ENCODE measurements at regions not wholly inside any gene's neighbourhood (a gene's known extent, or its start where the extent isn't known, plus 50 kb on each side); places are given as distances from the start of the nearest gene placed in this dataset.

DNA sequence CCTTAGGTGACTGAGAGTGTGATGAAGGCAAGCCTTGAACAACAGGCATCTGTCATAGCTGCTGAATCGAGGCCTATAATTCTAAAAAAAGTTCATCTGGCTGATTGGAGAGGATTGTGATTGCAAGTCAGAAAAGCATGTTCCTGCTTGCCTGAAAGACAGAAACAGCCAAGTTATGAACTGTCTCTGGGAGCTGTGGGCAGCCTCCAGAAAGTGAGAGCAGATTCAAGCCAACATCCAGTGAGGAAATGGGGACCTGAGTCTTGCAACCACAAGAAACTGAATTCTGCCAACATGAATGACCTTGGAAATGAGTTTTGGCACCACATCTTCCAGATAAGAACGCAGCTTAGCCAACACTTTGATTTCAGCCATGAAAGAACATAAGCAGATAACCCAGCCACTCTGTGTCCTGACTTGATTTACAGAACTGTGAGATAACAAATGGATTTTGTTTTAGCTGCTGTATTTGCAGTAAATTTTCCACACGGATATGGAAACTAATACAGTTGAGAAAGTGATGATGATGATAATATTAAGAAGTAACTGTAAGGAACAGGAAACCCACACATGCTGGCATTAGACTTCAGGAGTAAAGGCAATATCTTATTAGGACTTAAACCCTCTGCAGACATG lies 240.3 kb upstream of the NDST3 start:
- DNase-seq, result no peak

DNA sequence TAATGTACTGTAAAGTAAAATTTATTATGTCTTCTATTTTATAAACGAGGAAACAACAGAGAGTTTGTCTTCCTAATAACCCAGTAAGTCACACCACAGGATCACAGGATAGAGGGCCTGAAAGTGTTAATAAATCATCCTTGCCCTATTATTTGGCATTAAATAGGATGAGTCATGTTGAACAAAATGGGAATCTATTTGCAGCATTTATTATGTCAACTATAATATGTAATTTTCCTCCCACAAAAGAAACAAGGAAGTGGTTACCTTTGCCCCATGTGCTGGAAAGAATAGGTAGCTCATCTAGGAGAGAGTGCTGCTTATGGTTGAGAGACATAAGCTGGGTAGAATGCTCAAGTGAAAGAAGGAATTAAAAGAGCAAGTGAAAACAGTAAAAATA lies 237.6 kb upstream of the NDST3 start:
- no peak for DNase-seq

DNA sequence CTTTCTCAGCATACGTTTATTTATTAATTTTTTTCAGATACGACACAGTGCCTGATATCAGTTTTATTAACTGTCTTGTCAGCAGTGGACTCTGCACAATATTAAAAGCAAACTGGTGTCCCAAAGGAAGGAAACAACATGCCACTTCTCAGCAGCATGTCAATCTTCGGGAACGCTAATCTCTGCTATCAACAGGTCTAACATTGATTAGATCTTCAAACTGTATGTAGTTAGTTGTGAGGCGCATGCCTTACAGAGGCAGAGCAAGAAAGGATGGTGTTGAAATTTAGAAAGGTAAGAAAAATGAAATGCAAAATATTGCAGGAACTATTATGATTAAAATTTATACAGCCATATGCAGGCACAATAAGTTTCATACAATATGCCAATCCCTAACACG lies 233.7 kb upstream of the NDST3 start:
- DNase-seq, result no peak

- no peak for DNase-seq
These were observed 232.5 kb upstream of the NDST3 start for GRCh38 chr4:117801756-117802155.

- no peak for DNase-seq
These were observed 222.6 kb upstream of the NDST3 start for GRCh38 chr4:117811731-117812130.

- DNase-seq, result no peak
These were observed 219.7 kb upstream of the NDST3 start for GRCh38 chr4:117814277-117815246.

GRCh38 chr4:117817301-117817700 lies 217.0 kb upstream of the NDST3 start:
- DNase-seq, result no peak

GRCh38 chr4:117821834-117822233 lies 212.5 kb upstream of the NDST3 start:
- no peak for DNase-seq

DNA sequence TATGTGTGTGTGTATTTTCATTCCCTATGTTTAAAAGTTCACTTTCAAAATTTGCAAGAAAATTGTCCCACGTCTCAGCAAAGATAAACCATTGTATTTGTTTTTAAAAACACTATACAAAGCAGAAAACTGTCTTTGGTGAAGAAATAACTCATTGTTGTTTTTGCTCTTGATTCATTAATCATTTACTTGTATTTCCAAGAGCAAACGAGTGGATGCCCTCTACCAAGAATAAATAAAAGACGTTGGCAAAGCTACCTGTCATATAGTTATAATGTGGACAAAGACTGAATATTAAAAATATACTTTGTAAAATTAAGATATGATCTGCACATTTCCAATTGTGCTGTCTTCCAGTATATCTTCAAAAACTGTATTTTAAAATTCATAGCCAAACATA lies 210.9 kb upstream of the NDST3 start:
- DNase-seq, result no peak

DNA sequence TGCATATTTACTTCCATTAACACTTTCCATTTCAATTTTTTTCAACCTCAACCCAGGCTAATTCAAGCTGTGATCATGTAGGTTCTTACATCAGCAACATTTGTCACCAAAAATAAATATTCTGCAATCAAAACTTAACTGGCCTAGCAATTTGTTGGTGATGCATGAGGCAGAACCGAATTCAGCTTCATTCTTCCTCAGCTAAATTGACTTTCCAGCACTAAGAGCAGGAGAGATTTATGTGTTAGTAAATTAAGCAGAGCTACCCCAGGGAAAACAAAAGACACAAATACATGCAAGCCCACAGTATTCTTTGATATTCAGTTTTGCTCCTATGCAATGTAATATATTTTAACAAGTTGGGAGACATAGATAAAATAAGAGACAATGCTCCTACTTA lies 208.7 kb upstream of the NDST3 start:
- DNase-seq, result no peak

GRCh38 chr4:117831060-117831683 lies 203.1 kb upstream of the NDST3 start:
- no peak for DNase-seq

- DNase-seq, result no peak
These were observed 198.7 kb upstream of the NDST3 start for GRCh38 chr4:117835566-117835965.

DNA sequence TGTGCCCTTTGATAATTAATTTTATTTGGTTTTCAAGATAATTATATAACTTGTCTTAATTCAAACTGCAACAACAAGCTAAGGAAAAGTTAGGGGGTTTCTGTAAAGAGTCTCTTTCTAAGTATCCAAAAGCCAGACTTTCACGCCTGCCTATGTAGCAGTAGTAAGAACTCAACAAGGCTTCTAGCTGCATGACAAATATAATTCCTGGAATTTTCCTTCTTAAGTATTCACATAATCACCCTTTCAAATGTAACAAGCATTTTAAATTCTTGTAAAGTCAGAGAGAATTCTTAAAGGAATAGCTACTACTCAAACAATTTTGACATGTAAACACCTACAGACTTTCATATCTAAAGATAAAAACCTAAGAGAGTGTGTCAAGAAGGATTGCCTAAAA lies 189.7 kb upstream of the NDST3 start:
- DNase-seq, result no peak

DNA sequence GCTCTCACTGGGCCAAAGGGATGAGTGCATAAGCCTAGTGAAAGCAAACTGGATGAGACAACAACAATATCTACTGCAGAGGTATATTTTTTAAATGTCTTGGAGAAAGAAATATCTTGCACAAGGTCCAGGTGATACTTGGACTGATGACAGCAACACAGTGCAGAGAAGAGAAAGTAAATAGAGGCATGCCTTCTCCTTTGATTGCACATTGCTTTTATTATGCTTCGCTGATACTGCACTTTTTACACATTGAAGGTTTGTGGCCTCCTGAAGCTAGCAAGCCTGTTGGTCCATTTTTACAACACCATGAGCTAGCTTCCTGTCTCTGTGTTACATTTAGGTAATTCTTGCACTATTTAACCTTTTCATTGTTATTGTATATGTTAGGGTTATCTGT lies 189.0 kb upstream of the NDST3 start:
- no peak for DNase-seq

- no peak for DNase-seq
These were observed 186.4 kb upstream of the NDST3 start for GRCh38 chr4:117847849-117848248.

DNA sequence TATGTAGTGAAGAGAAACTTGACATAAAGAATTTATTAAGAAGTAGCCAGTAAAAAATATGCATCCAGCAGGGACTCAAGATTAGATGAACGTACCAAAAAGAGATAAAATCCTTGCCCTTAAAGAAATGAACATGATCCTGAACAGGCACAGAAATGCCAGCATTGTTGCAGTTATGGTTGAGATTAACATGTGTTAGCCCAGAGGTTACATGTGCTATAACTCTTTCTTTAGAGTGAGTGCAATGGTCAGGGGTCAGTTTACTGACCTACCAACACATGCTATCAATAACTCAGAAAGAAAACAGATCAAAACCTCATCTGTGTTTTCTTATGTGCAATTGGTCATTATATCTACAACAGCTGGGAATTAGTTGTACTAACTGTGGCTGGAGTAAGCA lies 166.1 kb upstream of the NDST3 start:
- no peak for DNase-seq

- no peak for DNase-seq
These were observed 160.5 kb upstream of the NDST3 start for GRCh38 chr4:117873779-117874178.

GRCh38 chr4:117874216-117874615 lies 160.1 kb upstream of the NDST3 start:
- no peak for DNase-seq

- no peak for DNase-seq
These were observed 144.3 kb upstream of the NDST3 start for GRCh38 chr4:117889978-117890377.

- no peak for DNase-seq
These were observed 141.1 kb upstream of the NDST3 start for GRCh38 chr4:117893207-117893606.

DNA sequence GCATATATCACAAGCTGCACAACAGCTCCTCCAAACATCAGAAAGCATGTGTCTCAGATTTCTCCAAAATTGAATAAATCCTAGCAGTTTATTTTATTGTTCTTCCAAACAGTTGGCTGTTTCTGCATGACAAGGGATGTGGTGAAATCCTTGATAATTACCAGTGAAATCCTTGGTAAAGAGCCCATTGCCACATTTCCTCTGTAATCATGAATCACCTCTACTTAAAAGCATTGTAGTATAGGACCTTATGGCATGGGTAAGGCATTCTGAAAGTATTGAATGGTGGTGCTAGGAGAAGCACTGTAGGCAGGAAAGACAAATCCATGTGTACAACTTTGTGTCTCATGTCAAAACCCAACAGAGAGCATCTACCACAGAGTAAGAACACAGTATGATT lies 135.8 kb upstream of the NDST3 start:
- DNase-seq, result no peak

DNA sequence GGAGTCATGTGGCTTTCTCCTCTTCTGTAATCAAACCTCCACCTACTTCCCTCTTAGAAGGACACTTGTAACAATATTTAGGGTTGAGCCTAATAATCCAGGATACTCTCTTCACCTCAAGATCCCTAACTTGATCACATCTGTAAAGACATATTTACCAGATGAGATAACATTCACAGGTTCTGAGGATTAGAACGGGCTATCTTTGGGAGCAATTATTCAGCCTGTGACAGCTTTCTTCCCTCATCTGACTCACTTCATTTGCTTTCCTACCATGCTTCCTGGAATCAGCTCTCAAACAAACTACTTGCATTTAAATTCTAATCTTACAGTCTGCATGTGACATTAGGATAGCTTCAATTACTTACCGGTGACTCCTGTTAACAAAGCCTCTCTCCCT lies 133.5 kb upstream of the NDST3 start:
- no peak for DNase-seq

GRCh38 chr4:117907646-117908045 lies 126.6 kb upstream of the NDST3 start:
- DNase-seq, result no peak
